Cardiac septum (tissue), 1 donor: ENCODE measurements at regions not wholly inside any gene's neighbourhood (a gene's known extent, or its start where the extent isn't known, plus 50 kb on each side); places are given as distances from the start of the nearest gene placed in this dataset.

ENCODE experiments used
- DNase-seq: peaks from one replicate; pipeline ENCODE4 v3.0.0-alpha.2; 2020; ENCODE audit warnings: low spot score
- intact Hi-C: fragments of 100-400 bp; cut with DNase I; formaldehyde crosslinking; loops from one replicate; pipeline ENCODE4 v1.14.0; 2022
- donor health status: DM: no; HTN: no; CAD: no.

DNA sequence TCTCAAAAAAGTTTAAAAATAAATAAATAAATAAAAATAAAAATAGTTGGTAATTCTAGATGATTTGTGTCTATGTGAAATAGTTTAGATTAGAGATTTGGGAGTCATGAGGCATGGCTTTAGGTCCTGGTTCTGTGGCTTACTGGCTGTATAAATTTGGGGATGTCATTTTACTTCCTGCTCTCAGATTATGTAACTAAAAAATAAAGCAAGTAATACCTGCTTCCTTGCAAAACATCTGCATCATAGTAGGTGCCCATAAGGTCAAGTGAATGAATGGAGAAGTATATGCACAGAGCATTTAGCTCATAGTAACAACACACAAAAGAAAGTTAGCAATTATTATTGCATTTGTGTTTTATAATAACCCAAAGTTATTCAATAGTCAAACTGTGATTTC lies 287.7 kb upstream of the TLE4 start:
- intact Hi-C loops = no loop called here
- DNase-seq = no peak

DNA sequence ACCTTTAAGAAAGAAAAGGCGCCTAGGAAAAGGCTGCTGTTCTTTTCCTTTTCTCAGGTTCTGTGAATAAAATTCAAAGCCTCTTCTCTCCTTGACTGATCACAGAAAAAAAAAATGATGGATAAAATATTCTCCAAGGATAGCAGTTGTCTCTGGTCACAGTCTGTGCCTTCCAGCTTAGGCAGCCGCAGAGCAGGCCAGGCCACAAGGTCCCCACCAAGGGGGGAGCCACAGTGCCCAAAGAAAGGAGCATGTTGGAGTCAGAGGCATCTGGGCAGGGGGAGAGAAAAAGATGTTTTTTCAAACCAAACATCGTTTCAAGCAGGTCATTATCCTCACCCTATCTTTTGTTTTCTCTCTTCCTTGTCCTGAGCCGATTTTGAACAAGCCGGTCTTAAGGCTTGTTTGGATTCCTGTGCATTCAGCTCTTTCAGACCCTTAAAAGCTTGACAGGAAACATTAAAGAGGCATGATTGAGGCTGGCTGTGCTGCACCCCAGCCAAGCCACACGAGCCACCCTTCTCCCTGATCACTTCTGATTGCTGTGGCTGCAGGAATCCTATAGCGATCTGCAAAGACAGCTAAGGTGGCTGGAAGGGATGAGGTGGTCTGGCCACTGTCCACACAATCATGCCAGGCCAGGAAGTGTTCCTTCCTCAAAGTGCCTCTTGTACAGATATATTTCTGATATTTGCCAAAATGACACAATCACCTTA lies 284.6 kb upstream of the TLE4 start:
- DNase-seq = no peak
- intact Hi-C loops = no loop called here

GRCh38 chr9:79287708-79288290 lies 284.0 kb upstream of the TLE4 start:
- no peak for DNase-seq
- intact Hi-C loops = no loop called here

GRCh38 chr9:79289856-79290255 lies 281.9 kb upstream of the TLE4 start:
- no peak for DNase-seq
- intact Hi-C loops = no loop called here

DNA sequence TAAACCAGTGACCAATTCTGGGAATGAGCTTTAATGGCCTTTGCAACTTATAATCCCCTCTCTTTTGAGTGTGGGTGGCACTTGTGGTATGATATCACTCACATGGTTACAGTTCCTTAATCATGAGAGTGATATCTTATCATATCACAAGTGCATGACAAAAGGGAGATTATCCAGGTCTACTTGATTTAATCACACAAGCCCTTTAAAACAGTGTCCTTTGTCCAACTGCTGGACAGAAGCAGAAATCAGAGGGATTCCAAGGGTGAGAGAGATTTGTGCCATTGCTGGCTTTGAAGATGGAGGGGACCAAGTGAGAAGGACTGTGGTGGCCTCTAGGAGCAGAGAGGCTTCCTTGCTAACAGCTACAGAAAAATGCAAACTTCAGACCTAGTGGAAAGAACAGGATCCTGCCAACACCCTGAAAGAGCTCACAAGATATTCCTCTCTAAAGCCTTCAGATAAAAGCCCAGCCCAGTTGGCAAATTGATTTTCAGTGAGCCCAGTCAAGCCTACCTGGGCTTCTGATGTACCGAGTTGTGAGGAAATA lies 279.0 kb upstream of the TLE4 start:
- no peak for DNase-seq
- intact Hi-C loops = no loop called here

DNA sequence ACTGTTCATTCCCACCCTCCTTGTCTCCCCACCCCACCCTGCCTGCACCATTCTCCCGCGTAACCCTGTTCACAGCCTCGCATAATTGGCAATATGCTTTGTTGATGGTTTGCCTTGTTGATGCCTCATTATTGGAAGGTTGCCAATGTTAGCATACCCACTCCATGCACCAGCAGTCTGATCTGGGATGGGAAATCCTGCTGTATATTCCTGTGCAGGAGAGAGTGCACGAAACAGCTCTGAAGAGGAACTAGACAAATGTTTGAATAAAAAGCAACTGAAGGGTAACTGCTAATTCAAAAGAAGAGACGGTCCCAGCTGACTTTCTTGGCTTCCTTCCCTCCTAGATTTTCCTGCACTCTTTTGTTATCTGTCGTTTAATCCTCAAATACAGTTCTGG lies 271.7 kb upstream of the TLE4 start:
- no peak for DNase-seq
- intact Hi-C loops = no loop called here

- no peak for DNase-seq
- intact Hi-C loops = no loop called here
These were observed 270.7 kb upstream of the TLE4 start for GRCh38 chr9:79301085-79301484.

GRCh38 chr9:79301551-79302391 lies 270.0 kb upstream of the TLE4 start:
- intact Hi-C loops = no loop called here
- no peak for DNase-seq

DNA sequence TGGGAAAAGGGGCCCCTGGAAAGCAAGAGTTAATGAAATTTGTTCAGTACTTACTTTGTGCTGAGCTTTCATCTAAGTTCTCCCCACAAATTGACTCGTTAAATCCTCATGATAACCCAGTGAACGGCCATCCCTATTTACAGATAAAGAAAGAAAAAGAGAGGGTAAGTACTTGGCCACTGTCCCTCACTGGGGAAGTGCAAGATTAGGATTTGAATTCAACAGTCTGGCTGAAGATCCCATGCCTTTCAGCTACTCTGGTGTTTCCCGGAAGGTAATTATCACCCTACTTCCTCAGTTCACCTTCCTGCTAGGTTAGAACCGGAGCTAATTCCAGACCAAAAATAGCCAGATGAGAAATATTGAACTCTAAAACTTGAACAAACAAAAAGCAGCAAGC lies 269.2 kb upstream of the TLE4 start:
- intact Hi-C loops = no loop called here

DNA sequence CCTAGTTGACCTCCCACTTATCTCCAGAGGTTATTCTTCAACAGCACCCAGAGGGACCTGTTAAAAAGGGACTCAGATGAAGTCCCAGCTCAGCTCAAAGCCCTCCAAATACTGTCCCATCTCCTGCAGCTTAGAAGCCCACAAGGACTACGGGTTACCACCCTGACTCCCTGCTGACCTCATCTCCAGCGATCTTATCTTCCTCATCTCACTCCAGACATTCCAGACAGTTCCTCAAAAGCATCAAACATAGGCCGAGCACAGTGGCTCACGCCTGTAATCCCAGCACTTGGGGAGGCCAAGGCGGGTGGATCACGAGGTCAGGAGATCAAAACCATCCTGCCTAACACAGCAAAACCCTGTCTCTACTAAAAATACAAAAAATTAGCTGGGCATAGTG lies 263.8 kb upstream of the TLE4 start:
- intact Hi-C loops = no loop called here
- no peak for DNase-seq

More for the DNA sequence above, 269.2 kb upstream of the TLE4 start:
- DNase-seq = no peak

DNA sequence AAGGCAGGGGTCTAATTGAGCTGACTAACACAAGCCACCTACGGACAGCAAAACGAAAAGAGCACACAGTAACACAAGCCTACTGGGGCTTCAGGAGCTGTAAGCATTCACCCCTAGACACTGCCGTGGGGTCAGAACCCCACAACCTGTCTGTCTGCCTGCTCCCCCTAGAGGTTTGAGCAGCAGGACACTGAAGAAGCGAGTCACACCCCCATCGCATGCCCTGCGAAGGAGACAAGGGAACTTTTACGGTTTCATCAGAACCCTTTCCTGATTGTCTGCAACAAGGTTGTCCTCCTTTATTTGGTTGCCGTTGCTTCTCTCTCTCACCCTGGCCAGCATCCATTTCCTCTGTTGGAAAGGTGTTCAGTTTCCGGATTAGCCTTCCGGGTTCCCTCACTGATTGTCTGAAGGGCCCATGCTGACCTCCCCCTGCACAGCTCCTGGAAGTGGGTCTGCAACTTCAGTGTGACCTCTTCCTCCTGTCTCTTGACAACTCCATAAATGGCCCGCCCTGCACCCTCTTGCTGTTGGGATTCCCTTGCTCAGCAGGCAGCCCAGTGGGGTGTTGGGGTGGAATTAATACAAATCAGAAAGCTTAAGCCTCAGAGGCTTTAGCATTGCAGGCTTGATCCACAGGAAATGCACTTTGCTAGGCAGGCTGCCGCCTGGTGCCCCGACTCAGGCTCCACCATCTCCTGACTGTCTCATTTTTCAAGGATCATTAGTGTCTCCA lies 258.9 kb upstream of the TLE4 start:
- DNase-seq = no peak
- intact Hi-C loops = no loop called here

DNA sequence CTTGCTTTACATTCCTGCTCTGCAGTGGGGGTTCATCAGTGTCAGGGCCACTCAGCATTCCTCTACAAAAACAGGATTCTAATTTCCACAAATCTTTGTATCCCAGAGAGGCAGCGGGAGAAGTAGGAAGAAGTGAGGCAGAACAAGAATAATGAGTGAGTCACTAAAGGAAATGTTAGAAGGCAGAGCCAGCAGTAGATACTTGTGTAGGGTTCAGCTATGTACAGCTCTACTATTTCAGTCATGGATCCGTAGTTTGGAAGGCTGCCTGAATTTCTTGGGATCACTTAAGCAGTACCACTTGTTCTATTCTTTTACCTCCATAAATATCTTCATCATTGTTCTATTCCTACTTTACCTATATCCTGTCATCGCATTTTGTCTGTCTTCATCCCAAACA lies 246.3 kb upstream of the TLE4 start:
- DNase-seq = no peak
- intact Hi-C loops = no loop called here

- intact Hi-C loops = no loop called here
- DNase-seq = no peak
These were observed 241.9 kb upstream of the TLE4 start for GRCh38 chr9:79329861-79330260.

GRCh38 chr9:79334001-79334400 lies 237.8 kb upstream of the TLE4 start:
- intact Hi-C loops = no loop called here
- DNase-seq = no peak

GRCh38 chr9:79334711-79335110 lies 237.1 kb upstream of the TLE4 start:
- no peak for DNase-seq
- intact Hi-C loops = no loop called here

DNA sequence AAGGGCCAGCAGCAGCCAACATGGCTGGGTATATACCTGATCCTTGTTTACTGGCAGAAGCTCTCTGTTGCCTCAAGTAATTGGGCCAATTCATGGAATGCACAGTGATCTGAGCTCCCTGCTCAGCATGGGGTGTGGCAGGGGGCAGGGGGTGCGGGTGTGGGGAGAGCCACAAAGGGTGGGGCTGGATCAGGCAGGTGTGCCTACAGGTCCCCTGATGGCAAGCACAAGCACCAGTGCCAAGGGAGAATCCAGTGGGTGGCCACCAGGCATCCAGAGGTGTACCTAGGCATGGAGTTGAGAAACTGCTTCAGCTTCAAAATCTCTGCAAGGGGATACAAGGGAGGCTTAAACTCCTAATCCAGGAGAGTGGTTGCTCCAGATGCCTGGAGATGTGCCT lies 235.8 kb upstream of the TLE4 start:
- intact Hi-C loops = no loop called here
- no peak for DNase-seq

- no peak for DNase-seq
- intact Hi-C loops = no loop called here
These were observed 230.2 kb upstream of the TLE4 start for GRCh38 chr9:79341561-79341960.

DNA sequence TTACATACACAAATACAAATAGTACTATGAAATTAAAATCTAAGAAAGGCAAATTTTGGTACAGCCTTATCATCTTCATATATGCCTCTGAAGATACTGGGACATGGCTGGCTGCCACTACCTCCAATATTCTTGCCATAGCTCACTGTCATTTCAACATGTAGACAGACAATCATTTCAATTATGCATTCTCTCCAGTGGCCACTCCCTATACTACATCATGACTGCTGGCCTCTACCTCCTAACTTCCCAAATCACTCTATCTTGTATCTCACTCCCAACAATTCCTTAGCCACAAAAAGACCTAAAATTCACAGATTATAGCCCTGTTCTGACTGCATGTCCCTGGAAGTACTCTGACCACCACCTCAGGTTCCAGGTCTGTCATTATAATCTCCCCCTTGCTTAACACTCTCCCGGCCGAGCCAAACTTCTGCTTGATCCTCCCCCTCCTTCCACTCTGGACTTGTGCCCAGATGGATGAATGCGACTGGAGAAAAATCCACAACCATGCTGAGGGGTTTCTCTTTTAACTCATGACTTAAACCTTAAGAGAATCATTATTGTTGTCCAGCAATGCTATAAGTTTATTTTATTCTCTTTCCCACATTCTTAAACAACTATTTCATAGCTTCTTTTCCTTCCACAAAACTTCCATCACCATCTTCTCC lies 225.3 kb upstream of the TLE4 start:
- no peak for DNase-seq
- intact Hi-C loops = no loop called here

DNA sequence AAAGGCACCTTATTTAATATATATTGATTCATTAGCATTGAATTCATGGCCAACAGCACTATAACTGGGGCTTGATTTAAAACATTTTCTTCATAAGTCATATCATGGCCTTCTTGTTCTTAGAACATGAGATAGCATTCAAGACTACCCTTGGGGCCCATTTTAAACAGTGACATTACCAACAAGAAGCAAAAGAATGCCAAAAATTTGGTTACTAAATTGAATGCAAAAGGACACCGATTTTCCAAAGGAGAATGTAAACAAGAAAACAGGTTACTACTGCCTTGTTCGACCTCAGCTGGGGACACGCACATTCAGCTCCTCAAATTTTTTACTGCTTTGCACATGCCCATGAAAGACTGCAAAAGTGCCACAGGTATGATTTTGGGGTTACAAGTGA lies 219.4 kb upstream of the TLE4 start:
- DNase-seq = no peak
- intact Hi-C loops = no loop called here
